ENCODE measurements at regions not wholly inside any gene's neighbourhood (a gene's known extent, or its start where the extent isn't known, plus 50 kb on each side); places are given as distances from the start of the nearest gene placed in this dataset.

DNA sequence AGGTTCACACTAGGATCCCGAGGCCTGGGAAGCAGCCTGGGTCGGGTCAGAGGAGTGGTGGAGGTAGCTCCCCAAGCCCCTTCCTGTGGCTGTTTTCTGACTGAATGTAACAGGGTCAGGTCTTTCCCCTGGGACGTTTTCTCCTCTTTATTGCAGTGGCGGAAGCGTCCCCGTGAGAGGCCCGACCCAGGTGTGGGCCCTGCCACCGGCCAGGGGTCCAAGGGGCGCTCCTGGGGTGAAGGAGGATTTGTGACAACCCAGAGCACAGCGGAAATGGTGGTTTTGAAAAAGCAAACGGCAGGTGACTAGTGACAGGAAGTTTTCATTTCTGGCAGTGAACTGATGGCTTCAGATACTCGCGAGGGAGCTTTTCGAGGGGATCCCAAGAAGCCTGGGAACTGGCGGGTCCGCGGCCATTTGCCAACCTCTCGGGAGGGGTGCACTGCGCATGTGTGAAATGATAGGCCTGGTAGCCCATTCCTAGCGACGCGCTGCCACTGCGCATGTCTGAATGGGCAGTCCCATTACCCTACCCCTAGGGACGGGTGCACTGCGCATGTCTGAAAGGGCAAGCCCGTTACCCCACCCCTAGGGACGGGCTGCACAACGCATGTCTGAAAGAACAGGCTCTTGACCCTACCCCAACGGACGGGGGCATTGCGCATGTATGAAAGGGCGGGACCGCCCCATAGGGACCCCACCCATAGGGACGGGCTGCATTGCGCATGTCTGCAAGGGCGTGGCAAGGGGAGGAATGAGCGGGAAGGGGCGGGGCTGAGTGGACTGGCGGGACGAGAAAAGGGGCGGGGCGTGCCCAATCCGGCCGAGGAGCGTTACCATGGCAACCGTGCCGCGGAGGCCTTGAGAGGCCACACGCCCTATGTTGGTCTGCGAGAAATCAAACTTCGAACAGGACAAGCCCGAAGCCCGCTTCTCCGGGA lies 1747.9 kb downstream of the TP53TG3F start:
- Histone ChIP-seq H3K4me2 (ENCODE audit: low read length) (no peak overlapping the region), H3K9me2 (replicated peaks; ENCODE audit: control insufficient read depth, low read length) (no peaks in the 10 kb centered on the region), H3K4me3 (ENCODE audit: low read length) (no peak overlapping the region), H3K9me3 (ENCODE audit: control insufficient read depth, insufficient read depth, low read length) (no peaks in the 10 kb centered on the region; the same call in 1 of the 2 replicates), H3F3A (ENCODE audit: control insufficient read depth, insufficient read depth) (no peaks in the 10 kb centered on the region), H3K27me3 (ENCODE audit: control insufficient read depth, low read length) (no peaks in the 10 kb centered on the region), H3K27ac (ENCODE audit: low read depth, low read length) (no peak overlapping the region), H4K20me1 (ENCODE audit: control insufficient read depth, insufficient read depth, low read depth, low read length) (no peaks in the 10 kb centered on the region), H3K79me2 (ENCODE audit: control insufficient read depth, low read length) (no peaks in the 10 kb centered on the region), H3K4me1 (ENCODE audit: control insufficient read depth, low read length) (no peaks in the 10 kb centered on the region), H3K36me3 (ENCODE audit: control insufficient read depth, low read length) (no peaks in the 10 kb centered on the region)
- TF ChIP-seq, protein P1, sequence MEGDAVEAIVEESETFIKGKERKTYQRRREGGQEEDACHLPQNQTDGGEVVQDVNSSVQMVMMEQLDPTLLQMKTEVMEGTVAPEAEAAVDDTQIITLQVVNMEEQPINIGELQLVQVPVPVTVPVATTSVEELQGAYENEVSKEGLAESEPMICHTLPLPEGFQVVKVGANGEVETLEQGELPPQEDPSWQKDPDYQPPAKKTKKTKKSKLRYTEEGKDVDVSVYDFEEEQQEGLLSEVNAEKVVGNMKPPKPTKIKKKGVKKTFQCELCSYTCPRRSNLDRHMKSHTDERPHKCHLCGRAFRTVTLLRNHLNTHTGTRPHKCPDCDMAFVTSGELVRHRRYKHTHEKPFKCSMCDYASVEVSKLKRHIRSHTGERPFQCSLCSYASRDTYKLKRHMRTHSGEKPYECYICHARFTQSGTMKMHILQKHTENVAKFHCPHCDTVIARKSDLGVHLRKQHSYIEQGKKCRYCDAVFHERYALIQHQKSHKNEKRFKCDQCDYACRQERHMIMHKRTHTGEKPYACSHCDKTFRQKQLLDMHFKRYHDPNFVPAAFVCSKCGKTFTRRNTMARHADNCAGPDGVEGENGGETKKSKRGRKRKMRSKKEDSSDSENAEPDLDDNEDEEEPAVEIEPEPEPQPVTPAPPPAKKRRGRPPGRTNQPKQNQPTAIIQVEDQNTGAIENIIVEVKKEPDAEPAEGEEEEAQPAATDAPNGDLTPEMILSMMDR (IDR thresholded peaks at IDR 0.05; ENCODE audit: low read depth, low read length, poor library complexity, severe bottlenecking), result no peak
- no peak for TF ChIP-seq EZH2phosphoT487 (IDR thresholded peaks at IDR 0.05; ENCODE audit: borderline replicate concordance, low read length)

DNA sequence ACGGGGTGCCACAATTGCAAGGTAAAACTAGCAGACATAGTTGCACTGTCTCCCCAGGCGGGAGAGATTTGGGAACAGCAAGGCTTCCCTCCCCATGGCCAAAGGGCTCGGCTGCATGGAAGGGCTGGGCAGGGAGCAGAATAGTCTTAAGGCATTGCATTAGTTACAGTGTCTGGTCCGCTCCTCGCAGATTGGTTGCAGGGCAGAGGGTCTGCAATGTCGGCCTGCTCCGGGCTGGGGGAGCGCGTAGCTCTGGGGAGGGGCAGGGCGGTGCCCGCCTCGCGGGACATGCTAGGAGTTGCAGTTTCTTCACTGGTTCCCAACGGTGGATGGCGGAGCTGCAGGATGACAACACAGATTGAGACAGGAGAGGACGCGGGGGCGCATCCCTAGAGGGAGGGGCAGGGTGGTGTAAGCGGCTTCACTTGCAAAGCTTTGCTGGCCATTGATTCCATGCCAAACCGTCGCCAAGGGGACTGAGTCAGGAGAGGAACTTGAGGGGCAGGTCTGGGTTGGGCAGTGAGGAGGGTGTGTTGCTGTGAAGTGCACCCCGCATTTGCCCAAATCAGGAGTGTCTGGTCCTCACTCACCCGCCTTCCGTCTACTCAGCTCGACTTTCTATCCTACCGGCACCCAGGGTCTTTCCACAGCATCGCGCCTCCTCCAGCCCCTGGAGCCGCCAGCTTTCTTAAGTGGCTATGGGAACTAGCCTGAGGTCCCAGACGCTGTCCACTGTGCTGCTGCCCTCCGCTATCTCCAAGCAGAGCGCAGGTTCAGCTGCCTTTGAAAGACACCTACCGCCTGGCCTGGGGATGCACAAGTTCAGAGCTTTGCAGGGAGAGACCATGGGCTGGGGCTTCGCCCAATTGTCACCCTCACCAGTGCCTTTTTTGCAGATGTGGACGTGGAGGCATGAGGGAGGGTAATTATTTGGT lies 1748.9 kb downstream of the TP53TG3F start:
- no peaks in the 10 kb centered on the region for H3F3A ChIP-seq (ENCODE audit: control insufficient read depth, insufficient read depth)
- no peak for TF ChIP-seq EZH2phosphoT487 (IDR thresholded peaks at IDR 0.05; ENCODE audit: borderline replicate concordance, low read length)
- TF ChIP-seq, protein P1 (IDR thresholded peaks at IDR 0.05; ENCODE audit: low read depth, low read length, poor library complexity, severe bottlenecking), result no peak
- H4K20me1 ChIP-seq (ENCODE audit: control insufficient read depth, insufficient read depth, low read depth, low read length), result no peaks in the 10 kb centered on the region
- H3K9me3 ChIP-seq (ENCODE audit: control insufficient read depth, insufficient read depth, low read length), result no peaks in the 10 kb centered on the region; the same call in 1 of the 2 replicates
- H3K4me2 ChIP-seq (ENCODE audit: low read length), result no peak overlapping the region
- H3K36me3 ChIP-seq (ENCODE audit: control insufficient read depth, low read length), result no peaks in the 10 kb centered on the region
- no peak overlapping the region for H3K27ac ChIP-seq (ENCODE audit: low read depth, low read length)
- H3K79me2 ChIP-seq (ENCODE audit: control insufficient read depth, low read length), result no peaks in the 10 kb centered on the region
- no peaks in the 10 kb centered on the region for H3K9me2 ChIP-seq (replicated peaks; ENCODE audit: control insufficient read depth, low read length)
- no peaks in the 10 kb centered on the region for H3K27me3 ChIP-seq (ENCODE audit: control insufficient read depth, low read length)
- H3K4me1 ChIP-seq (ENCODE audit: control insufficient read depth, low read length), result no peaks in the 10 kb centered on the region
- H3K4me3 ChIP-seq (ENCODE audit: low read length), result no peak overlapping the region

DNA sequence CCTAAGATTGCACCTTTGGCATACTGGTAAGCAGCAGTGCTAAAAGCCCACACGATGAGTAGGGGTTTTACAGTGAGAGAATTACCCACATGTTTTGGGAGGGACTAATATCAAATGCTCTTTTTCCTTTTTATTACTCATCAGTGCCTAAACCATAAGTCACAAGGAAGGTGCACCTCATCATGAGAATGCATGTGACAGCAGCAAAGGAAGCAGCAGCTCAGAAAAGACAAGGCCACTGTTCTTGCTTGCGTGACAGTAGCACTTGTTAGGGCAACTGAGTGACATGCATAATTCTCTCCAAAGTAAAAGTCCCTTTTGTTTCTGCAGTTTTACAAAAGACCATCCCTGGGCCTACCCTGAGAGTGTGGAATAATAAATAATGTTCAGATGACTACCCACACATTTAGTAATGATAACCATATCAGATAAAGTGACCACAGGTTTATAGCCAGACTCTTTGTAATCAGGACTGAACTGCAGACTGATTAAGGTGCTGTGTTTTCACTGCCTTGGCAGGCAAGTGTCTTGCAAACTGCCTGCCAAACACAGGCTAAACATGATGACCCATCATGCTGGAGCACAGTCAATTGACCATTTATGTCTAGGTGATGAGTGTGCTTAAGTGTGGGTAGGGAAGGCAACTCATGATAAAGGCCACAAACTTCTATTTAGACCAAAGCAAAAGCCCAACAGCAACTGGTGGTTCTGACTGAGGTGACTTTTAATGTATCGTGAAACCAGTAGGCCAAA lies 1751.4 kb downstream of the TP53TG3F start:
- H3K9me3 ChIP-seq (ENCODE audit: control insufficient read depth, insufficient read depth, low read length), result no peaks in the 10 kb centered on the region; the same call in 1 of the 2 replicates

More for the DNA sequence above, 1751.4 kb downstream of the TP53TG3F start:
- H3K36me3 ChIP-seq (ENCODE audit: control insufficient read depth, low read length), result no peaks in the 10 kb centered on the region
- no peak overlapping the region for H3K27ac ChIP-seq (ENCODE audit: low read depth, low read length)
- TF ChIP-seq, protein P1 (IDR thresholded peaks at IDR 0.05; ENCODE audit: low read depth, low read length, poor library complexity, severe bottlenecking), result no peak
- TF ChIP-seq EZH2phosphoT487 (IDR thresholded peaks at IDR 0.05; ENCODE audit: borderline replicate concordance, low read length), result no peak
- H3K4me1 ChIP-seq (ENCODE audit: control insufficient read depth, low read length), result no peaks in the 10 kb centered on the region
- no peaks in the 10 kb centered on the region for H3F3A ChIP-seq (ENCODE audit: control insufficient read depth, insufficient read depth)
- H3K9me2 ChIP-seq (replicated peaks; ENCODE audit: control insufficient read depth, low read length), result no peaks in the 10 kb centered on the region
- no peak overlapping the region for H3K4me2 ChIP-seq (ENCODE audit: low read length)
- H3K27me3 ChIP-seq (ENCODE audit: control insufficient read depth, low read length), result no peaks in the 10 kb centered on the region
- H3K4me3 ChIP-seq (ENCODE audit: low read length), result no peak overlapping the region
- H4K20me1 ChIP-seq (ENCODE audit: control insufficient read depth, insufficient read depth, low read depth, low read length), result no peaks in the 10 kb centered on the region
- H3K79me2 ChIP-seq (ENCODE audit: control insufficient read depth, low read length), result no peaks in the 10 kb centered on the region

Measured in DOHH2 (cell line).